ENCODE measurements at regions not wholly inside any gene's neighbourhood (a gene's known extent, or its start where the extent isn't known, plus 50 kb on each side); places are given as distances from the start of the nearest gene placed in this dataset.

GRCh38 chr2:205931388-205931787, 154.6 kb downstream of the INO80D start:
- Histone ChIP-seq H3K9me3 (replicated peaks; ENCODE audit: control insufficient read depth, insufficient read depth, low read length) (no peaks in the 10 kb centered on the region), H3K9ac (replicated peaks; ENCODE audit: extremely low read depth, insufficient read depth, low read length) (no peak overlapping the region), H3K4me3 (replicated peaks in 1 of 3; ENCODE audit: insufficient read depth in 1 of 3, low read depth in 1 of 3, low read length in 3 of 3) (no peak overlapping the region), H3K9me1 (replicated peaks; ENCODE audit: control insufficient read depth, extremely low read depth, insufficient read depth, low read length) (no peaks in the 10 kb centered on the region), H4K20me1 (replicated peaks; ENCODE audit: control insufficient read depth, extremely low read depth, insufficient read depth, low read length) (no peaks in the 10 kb centered on the region), H3K79me2 (ENCODE audit: control insufficient read depth, insufficient read depth, low read length) (no peaks in the 10 kb centered on the region), H3K27me3 (ENCODE audit: control insufficient read depth in 2 of 2, insufficient read depth in 2 of 2, low read length in 2 of 2) (no peaks in the 10 kb centered on the region), H2AFZ (ENCODE audit: low read depth, low read length) (peak overlapping the region; percentile 96), H3K36me3 (ENCODE audit: control insufficient read depth in 2 of 2, extremely low read depth in 1 of 2, insufficient read depth in 2 of 2, low read length in 2 of 2) (no peaks in the 10 kb centered on the region), H3K27ac (ENCODE audit: insufficient read depth, low read depth, low read length) (peak overlapping the region; percentile 93), H3K4me2 (ENCODE audit: insufficient read depth, low read length) (no peak overlapping the region), H3K4me1 (ENCODE audit: control insufficient read depth, extremely low read depth, insufficient read depth, low read length) (peaks cover 19% of the 10 kb centered on the region)
- no peak for TF ChIP-seq GATA2 (IDR thresholded peaks at IDR 0.05; ENCODE audit: insufficient read depth, insufficient read length, low read depth, low read length)
- no peak for TF ChIP-seq POLR2AphosphoS5 (IDR thresholded peaks at IDR 0.05; ENCODE audit: insufficient read depth, low read depth, low read length)
- TF ChIP-seq CTCF (IDR thresholded peaks at IDR 0.05; ENCODE audit: extremely low read depth in 1 of 2, insufficient read depth in 1 of 2, low read depth in 1 of 2, low read length in 2 of 2): no peak
- TF ChIP-seq FOS (IDR thresholded peaks at IDR 0.05; ENCODE audit: borderline replicate concordance, insufficient read depth, low read length): no peak
- TF ChIP-seq EZH2 (IDR thresholded peaks at IDR 0.05; ENCODE audit: borderline replicate concordance, low read depth, low read length, severe bottlenecking): no peak
- no peak for TF ChIP-seq JUN (IDR thresholded peaks at IDR 0.05; ENCODE audit: borderline replicate concordance, insufficient read depth, insufficient read length, low read depth)
- TF ChIP-seq MYC (IDR thresholded peaks at IDR 0.05; ENCODE audit: low read depth, low read length): no peak
- POLR2A ChIA-PET: no interaction called here
- BruUV-seq (replicated peaks): no TSS peak
- DNase-seq (ENCODE audit: low read depth, low spot score) (no peak), FAIRE-seq (no peak)
- intact Hi-C loops (cut with micrococcal nuclease) (no loop called here), dilution Hi-C loops (cut with MboI; ENCODE audit: extremely low pct_ligation_motif_present, low sequenced_read_pairs) (no loop called here)
- CTCF ChIA-PET: interaction anchor here (2.2 to 8.7 kb wide), 2 partner anchors 17 to 156 kb away, joined by 6 to 145 read pairs; no protein-coding TSS in a partner anchor

Data from endothelial cell of umbilical vein (primary cell).